Stimulated activated CD8-positive, alpha-beta memory T cell treated with anti-CD3 and anti-CD28 coated beads, Interleukin-2, amount 100 ng/mL, for 48 hours (primary cell): ENCODE measurements at regions not wholly inside any gene's neighbourhood (a gene's known extent, or its start where the extent isn't known, plus 50 kb on each side); places are given as distances from the start of the nearest gene placed in this dataset.

Source experiments
- DNase-seq, 2 donors: peaks; one replicate each; pipeline ENCODE4 v3.0.0-alpha.2; 2020; ENCODE audit warnings: low read depth in 2 of 2

DNA sequence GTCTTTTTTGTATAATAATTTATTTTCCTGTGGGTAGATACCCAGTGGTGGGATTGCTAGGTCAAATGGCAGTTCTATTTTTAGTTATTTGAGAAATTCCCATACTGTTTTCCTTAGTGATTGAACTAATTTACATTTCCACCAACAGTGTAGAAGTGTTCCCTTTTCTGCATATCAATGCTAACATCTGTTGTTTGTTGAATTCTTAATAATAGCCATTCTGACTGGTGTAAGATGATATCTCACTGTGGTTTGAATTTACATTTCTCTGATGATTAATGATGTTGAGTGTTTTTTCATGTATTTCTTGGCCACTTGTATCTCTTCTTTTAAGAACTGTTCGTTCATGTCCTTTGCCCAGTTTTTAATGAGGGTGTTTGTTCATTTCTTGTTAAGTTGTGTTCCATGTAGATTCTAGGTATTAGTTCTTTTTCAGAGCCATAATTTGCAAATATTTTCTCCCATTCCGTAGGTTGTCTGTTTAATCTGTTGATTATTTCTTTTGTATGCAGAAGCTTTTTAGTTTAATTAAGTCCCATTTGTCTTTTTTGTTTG is 713.3 kb upstream of the EPHA6 start:
- DNase-seq = no peak

DNA sequence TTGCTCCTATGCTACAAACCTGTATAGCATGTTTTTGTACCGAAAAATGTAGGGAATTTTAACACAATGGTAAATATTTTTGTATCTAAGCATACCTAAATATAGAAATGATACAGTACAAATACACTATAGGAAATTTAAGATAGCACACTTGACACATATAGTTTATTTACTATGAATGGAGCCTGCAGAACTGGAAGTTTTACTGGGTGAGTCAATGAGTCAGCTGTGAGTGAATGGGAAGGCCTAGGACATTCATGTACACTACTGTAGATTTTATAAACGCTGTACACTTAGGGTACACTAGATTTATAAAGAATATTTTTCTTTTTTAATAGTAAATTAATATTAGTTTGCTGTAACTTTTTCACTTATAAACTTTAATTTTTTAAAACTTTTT is 707.7 kb upstream of the EPHA6 start:
- no peak for DNase-seq
